Mucosa of descending colon (tissue), 3 donors: ENCODE measurements at regions not wholly inside any gene's neighbourhood (a gene's known extent, or its start where the extent isn't known, plus 50 kb on each side); places are given as distances from the start of the nearest gene placed in this dataset.
"Not testable (repeated sequence)": the region's sequence is repeated elsewhere in the genome, so short reads cannot be mapped to it uniquely, and the experiment has no call there.

Experiments
- ATAC-seq: fragments of 200-7000 bp; cut with Tn5 transposase; one replicate; pipeline ENCODE4 v1.9.1; 2020; ENCODE audit warnings: mild to moderate bottlenecking, moderate library complexity
- DNase-seq, 3 donors: peaks; one replicate each; pipeline ENCODE4 v3.0.0-alpha.2; 2020
- H3K36me3 ChIP-seq: fragments of 200-600 bp; one replicate; pipeline ENCODE4 v1.8.0; 2021; ENCODE audit warnings: low read depth, mild to moderate bottlenecking
- H3K4me1 ChIP-seq: fragments of 200-600 bp; one replicate; pipeline ENCODE4 v1.8.0; 2021; ENCODE audit warnings: low read depth, mild to moderate bottlenecking
- H3K4me3 ChIP-seq: fragments of 200-600 bp; one replicate; pipeline ENCODE4 v1.8.0; 2021; ENCODE audit warnings: mild to moderate bottlenecking
- H3K9me3 ChIP-seq: fragments of 200-600 bp; one replicate; pipeline ENCODE4 v1.8.0; 2021; ENCODE audit warnings: mild to moderate bottlenecking
- intact Hi-C, 2 donors: fragments of 100-400 bp; cut with DNase I in 1 of 2; cut with micrococcal nuclease in 1 of 2; formaldehyde crosslinking; loops; one replicate each; pipeline versions ENCODE4 v1.11.0 to v1.11.1; 2022; cut with DNase I, micrococcal nuclease
- TF ChIP-seq, protein P1 (sequence below): fragments of 200-600 bp; IDR thresholded peaks from one replicate; pipeline ENCODE4 v1.8.0; 2022; ENCODE audit warnings: antibody characterized with exemption, mild to moderate bottlenecking
- donor health status: DM: no; HTN: no; CAD: no; lungs with moderate emphysema.
- donor health status: DM: no; HTN: no; CAD: no.
- donor health status: DM: no; HTN: yes; CAD: no.

DNA sequence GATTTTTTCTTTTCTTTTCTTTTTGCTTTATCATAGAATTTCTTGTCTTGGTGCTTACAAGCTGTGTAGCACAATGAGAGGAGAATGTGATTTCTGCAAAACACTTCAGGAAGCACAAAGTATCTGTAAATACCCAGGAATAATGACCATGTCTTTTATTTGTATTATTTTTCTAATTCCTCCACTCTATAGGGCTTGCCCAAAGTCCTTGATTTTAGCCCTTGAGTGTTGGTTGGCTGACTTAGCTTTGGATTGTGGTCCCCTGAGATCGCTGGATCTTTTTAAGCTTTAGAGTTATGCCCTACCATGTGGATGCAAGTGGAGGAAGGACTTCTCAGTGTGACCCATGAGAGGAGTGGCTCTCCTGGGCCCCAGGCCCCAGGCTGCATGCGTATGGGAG is 52.2 kb downstream of the HOXC4 start:
- H3K4me3 ChIP-seq, ATAC-seq, H3K36me3 ChIP-seq, H3K9me3 ChIP-seq, intact Hi-C loops, H3K4me1 ChIP-seq, DNase-seq: not testable (repeated sequence)

DNA sequence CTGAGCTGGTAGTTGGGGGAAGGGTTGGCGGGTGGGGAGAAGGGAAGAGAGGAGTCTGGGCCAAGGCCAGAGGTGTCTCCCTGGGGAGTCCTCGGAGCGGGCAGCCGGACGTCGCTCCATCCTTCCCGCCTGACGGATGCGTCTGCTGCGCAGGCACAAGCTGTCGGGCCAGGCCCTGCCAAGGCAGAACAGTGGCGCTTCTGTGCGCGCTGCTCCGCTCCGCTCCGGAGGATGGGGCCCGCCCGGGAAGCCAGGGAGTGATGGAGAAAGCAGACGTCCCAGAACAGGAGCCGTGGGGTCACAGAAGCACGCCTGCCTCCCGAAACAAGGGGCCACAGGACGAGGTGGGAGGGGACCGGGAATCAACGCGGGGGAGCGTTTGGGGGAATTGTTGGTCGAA is 52.6 kb downstream of the HOXC4 start:
- H3K4me1 ChIP-seq, ATAC-seq, DNase-seq: not testable (repeated sequence)

DNA sequence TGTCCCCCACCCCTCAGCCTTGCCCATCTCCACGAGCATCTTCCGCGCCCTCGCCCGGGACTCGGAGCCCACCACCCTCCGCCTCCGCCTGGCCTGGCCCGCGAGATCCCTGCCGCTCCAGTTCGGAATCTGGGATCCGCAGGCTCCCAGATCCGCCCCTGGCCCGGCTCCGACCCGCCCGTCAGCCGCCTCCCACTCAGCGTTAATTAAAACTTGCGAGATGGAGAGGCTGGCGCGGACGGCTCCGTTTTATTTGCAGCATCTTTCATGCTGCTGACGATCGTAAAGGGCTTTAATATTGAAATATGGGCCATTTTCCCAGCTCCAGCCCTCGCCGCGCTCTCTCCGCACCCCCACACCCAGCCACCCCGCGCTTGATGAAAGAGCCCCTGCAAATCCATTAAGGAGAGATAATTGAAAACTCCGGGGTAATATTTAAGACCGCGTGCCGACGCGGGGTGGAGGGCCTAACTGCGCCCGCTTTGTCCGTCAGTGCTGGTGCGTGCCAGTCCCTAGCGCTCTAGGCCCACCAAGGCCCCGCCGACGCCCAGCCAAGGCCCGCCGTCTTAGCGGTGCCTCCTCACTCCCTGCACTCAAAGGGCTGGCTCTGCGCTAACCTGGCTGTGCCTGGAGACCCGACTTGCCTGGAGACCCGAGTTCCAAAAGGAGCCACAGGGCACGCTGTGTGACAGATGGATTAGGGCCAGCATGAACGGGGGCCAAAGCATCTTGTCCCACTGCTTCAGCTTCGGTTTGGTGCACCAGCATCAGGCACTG is 53.4 kb downstream of the HOXC4 start:
- DNase-seq, intact Hi-C loops, ATAC-seq: not testable (repeated sequence)

More for the DNA sequence above, 52.6 kb downstream of the HOXC4 start:
- H3K9me3 ChIP-seq, intact Hi-C loops, H3K4me3 ChIP-seq, H3K36me3 ChIP-seq: not testable (repeated sequence)

DNA sequence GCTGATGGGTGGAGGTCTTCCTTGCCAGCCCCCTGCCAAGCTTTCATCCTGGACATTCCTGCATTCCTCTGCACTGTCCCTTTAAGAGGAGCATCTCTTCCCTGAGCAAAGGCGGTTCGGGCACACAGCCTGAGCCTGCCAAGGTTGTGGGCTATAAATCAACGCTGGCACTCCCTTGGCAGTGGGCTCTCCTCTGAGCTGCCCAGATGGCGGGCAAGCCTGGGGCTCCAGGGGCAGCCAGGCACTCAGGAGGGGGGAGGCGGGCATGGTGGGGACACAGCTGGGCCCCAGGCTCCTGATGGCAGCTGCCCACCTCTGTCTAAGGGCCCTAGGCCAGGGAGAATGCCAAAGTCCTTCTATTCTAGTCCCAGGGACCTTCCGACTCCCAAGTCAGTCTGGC is 58.7 kb downstream of the HOXC4 start:
- DNase-seq, intact Hi-C loops, ATAC-seq, H3K36me3 ChIP-seq, H3K4me1 ChIP-seq, H3K9me3 ChIP-seq, H3K4me3 ChIP-seq: not testable (repeated sequence)

More for the DNA sequence above, 53.4 kb downstream of the HOXC4 start:
- H3K36me3 ChIP-seq, H3K4me1 ChIP-seq, H3K4me3 ChIP-seq, H3K9me3 ChIP-seq: not testable (repeated sequence)

DNA sequence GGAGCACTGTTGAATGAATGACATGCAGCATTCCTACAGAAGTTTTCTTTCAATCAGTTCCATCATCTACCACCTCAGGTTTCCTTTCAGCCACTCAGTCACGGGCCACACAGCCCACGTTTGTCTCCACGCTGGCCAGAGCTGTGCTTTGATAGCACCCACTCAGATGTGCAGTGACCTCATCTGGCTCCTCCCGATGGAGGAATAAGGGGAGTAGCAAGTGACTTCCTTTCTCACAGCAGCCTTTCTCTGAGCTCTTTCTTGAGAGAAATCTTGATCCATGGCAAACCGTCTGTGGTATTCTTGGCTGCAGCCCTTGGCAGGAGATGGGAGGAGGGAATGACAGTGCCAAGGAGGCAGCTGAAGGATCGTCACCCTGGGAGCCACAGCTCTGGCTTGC is 62.4 kb downstream of the HOXC4 start:
- H3K4me1 ChIP-seq, H3K4me3 ChIP-seq, H3K9me3 ChIP-seq, H3K36me3 ChIP-seq, DNase-seq, intact Hi-C loops, ATAC-seq: not testable (repeated sequence)

DNA sequence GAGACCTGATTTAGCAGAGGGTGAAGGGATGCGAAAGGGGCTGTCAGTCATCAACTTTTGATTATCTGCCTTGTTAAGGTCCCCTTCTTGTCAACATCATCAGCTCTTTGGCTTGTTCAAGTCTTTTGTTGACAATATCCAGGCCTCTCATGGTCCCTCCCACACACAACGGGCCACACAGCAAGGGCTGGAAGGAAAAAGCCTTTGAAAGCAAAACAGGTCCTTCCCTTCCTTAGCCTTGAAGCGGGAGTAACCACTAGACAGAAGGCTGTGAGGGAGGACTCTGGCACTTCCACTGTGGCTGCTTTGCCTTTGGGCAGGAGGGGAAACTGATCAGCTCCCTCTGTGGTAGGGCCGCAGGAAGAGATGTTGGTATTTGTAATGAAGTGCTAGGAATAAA is 63.8 kb downstream of the HOXC4 start:
- H3K4me1 ChIP-seq, intact Hi-C loops, H3K4me3 ChIP-seq, DNase-seq, H3K9me3 ChIP-seq, ATAC-seq, H3K36me3 ChIP-seq: not testable (repeated sequence)

DNA sequence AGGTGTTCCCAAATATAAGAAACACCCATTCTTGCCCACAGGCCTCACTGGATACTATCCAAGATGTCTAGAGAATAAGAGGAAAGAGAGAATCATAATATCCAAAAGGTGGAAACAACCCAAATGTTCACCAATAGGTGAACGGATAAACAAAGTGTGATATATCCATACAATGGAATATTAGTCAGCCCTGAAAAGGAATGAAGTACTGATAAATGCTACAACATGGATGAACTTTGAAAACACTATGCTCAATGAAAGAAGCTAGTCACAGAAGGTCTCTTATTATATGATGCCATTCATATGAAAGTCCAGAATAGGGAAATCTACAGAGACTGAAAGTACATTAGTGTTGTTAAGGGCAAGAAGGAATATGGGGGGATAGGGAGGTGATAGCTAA is 65.4 kb downstream of the HOXC4 start:
- H3K4me1 ChIP-seq, H3K9me3 ChIP-seq, ATAC-seq, DNase-seq, H3K4me3 ChIP-seq, intact Hi-C loops, H3K36me3 ChIP-seq: not testable (repeated sequence)

DNA sequence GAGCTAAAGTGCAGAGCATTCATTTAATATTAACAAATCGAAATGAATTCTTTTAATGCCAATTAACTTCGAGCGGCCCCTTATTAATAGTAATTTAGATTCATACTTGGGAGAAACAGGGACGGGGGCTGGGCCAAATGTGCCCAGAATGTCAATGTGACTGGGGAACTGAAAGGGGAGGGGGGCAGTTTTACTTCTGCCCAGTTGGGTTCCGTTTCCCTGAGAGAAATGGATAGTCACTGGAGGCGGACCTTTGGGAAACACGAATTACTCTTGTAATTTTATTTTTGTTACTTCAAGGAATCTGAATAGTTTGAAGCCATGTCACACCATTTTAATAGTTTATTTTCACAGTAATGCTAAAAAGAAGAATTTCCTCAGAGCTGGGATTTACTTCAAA is 64.8 kb downstream of the SMUG1 start:
- H3K4me3 ChIP-seq, H3K4me1 ChIP-seq, DNase-seq, H3K36me3 ChIP-seq, ATAC-seq, intact Hi-C loops, H3K9me3 ChIP-seq: not testable (repeated sequence)

DNA sequence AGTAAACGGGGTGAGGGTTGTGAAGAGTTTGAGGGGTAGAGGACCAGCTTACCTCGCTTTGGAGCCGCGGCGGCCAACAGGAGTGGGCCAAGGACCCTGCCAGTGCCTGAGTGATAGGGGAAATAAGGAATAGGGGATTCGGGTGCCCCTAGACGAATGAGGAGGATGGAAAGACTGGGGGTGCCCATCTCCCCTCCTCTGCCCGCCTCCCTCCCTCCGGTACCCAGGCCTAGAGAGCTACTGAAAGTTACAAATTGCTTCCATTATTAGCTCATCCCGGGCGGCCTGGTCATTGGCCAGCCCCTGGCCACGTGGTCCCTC is 63.1 kb downstream of the SMUG1 start:
- ATAC-seq, H3K4me3 ChIP-seq, H3K4me1 ChIP-seq, H3K36me3 ChIP-seq, DNase-seq, intact Hi-C loops, H3K9me3 ChIP-seq: not testable (repeated sequence)

DNA sequence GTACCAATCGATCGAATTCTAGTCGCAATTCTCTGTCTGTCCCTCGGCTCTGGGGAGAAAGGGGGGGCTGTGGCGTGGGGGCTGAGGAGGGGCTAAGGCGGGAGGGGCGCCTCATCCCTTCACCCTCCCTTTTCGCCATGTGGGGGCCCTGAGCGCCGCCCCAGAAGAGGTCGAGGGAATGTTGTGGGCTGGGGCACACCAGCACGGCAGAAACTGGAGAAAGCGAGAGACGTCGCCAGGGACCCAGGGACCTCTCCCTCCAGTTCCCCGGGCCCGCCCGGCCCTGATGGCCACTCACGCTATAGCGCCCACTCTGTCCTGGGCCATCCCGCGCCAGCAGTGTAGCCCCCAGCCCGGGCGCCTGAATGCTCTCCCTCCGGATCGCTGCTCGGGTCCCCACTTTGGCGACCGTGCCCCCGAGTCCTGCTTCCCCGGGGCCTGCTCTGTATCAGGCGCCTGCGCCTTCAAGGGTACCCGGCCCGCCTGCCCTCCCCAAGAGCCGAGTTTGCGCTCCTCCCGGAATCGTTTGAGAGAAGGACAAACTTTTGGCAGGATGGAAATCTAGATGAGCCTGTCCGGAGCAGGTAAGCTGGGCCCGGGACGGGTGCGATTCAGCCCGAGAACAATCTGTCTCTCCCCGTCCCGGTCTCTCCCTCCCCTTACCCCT is 62.6 kb downstream of the SMUG1 start:
- intact Hi-C loops = no loop called here
- DNase-seq (peak in 2 of 3 donors; percentile 21 to 31), ATAC-seq (peak; percentile 49)
- no peak overlapping the region for H3K4me3 ChIP-seq
- TF ChIP-seq, protein P1, sequence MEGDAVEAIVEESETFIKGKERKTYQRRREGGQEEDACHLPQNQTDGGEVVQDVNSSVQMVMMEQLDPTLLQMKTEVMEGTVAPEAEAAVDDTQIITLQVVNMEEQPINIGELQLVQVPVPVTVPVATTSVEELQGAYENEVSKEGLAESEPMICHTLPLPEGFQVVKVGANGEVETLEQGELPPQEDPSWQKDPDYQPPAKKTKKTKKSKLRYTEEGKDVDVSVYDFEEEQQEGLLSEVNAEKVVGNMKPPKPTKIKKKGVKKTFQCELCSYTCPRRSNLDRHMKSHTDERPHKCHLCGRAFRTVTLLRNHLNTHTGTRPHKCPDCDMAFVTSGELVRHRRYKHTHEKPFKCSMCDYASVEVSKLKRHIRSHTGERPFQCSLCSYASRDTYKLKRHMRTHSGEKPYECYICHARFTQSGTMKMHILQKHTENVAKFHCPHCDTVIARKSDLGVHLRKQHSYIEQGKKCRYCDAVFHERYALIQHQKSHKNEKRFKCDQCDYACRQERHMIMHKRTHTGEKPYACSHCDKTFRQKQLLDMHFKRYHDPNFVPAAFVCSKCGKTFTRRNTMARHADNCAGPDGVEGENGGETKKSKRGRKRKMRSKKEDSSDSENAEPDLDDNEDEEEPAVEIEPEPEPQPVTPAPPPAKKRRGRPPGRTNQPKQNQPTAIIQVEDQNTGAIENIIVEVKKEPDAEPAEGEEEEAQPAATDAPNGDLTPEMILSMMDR = no peak
- H3K4me1 ChIP-seq = no peaks in the 10 kb centered on the region
- no peaks in the 10 kb centered on the region for H3K36me3 ChIP-seq
- no peaks in the 10 kb centered on the region for H3K9me3 ChIP-seq
